H1 (cell line): ENCODE measurements at regions not wholly inside any gene's neighbourhood (a gene's known extent, or its start where the extent isn't known, plus 50 kb on each side); places are given as distances from the start of the nearest gene placed in this dataset.

Experiments used
- CHD1 ChIP-seq: IDR thresholded peaks from 2 replicates; pipeline ENCODE4 v1.6.1; 2012; ENCODE audit warnings: low read depth, low read length, improper control_type of control experiment
- SIN3A ChIP-seq, 2 experiments: IDR thresholded peaks in 1 of 2; conservative IDR thresholded peaks in 1 of 2; 2 replicates each; pipeline ENCODE4 v1.6.1; 2011 to 2012; ENCODE audit warnings: low read length in 2 of 2, improper control_type of control experiment in 1 of 2, low read depth in 1 of 2, mild to moderate bottlenecking in 1 of 2
- USF2 ChIP-seq: IDR thresholded peaks from 2 replicates; pipeline ENCODE4 v1.6.1; 2011; ENCODE audit warnings: low read length, improper control_type of control experiment

GRCh38 chr7:121795736-121796135 is 77.2 kb upstream of the PTPRZ1 start (continued):
- TF ChIP-seq USF2 = no peak
- TF ChIP-seq CHD1 = no peak
- TF ChIP-seq SIN3A (conservative IDR thresholded peaks at IDR 0.05 in 1 of 2, IDR thresholded peaks at IDR 0.05 in 1 of 2; ENCODE audit: low read depth in 1 of 2, low read length in 2 of 2) = no peak
